ENCODE measurements at regions not wholly inside any gene's neighbourhood (a gene's known extent, or its start where the extent isn't known, plus 50 kb on each side); places are given as distances from the start of the nearest gene placed in this dataset.

GRCh38 chr3:146331967-146332366 is 81.1 kb upstream of the PLSCR4 start:
- TF ChIP-seq, protein P1, sequence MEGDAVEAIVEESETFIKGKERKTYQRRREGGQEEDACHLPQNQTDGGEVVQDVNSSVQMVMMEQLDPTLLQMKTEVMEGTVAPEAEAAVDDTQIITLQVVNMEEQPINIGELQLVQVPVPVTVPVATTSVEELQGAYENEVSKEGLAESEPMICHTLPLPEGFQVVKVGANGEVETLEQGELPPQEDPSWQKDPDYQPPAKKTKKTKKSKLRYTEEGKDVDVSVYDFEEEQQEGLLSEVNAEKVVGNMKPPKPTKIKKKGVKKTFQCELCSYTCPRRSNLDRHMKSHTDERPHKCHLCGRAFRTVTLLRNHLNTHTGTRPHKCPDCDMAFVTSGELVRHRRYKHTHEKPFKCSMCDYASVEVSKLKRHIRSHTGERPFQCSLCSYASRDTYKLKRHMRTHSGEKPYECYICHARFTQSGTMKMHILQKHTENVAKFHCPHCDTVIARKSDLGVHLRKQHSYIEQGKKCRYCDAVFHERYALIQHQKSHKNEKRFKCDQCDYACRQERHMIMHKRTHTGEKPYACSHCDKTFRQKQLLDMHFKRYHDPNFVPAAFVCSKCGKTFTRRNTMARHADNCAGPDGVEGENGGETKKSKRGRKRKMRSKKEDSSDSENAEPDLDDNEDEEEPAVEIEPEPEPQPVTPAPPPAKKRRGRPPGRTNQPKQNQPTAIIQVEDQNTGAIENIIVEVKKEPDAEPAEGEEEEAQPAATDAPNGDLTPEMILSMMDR (IDR thresholded peaks at IDR 0.05) = no peak
- no peak for TF ChIP-seq POLR2A (IDR thresholded peaks at IDR 0.05)
